ENCODE measurements at regions not wholly inside any gene's neighbourhood (a gene's known extent, or its start where the extent isn't known, plus 50 kb on each side); places are given as distances from the start of the nearest gene placed in this dataset.
"Not testable (repeated sequence)": the region's sequence is repeated elsewhere in the genome, so short reads cannot be mapped to it uniquely, and the experiment has no call there.

DNA sequence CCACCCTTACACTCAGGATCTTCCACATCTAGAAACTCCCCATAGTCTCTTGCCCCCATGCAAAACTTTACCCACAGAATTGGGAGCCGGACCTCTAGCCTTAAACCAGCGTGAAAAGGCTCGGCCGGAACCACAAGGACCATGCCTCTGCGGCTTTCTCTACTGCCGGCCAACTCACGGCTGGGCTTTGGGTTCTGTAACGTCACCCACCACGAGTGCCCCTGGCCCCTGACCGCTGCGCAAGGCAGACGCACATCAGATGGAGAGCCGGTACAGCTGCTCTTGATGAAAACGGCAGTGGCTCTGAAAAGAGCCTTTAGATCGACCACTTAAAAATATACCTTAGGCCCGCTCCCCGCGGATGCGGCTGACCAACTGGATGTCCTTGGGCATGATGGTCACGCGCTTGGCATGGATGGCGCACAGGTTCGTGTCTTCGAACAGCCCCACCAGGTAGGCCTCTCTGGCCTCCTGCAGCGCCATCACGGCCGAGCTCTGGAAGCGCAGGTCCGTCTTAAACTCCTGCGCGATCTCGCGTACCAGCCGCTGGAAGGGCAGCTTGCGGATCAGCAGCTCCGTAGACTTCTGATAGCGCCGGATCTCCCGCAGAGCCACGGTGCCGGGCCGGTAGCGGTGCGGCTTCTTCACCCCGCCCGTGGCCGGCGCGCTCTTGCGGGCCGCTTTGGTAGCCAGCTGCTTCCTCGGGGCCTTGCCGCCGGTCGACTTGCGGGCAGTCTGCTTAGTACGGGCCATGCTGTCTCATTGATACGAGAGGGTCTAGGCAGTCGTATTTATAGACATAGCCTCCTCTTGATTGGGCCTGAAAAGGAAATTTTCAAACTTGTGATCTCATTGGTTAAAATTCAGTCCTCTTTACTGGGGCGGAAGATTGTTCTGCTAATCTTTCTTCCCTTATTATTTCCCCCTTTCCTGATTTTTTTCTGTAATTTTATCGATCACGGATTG is 66.3 kb downstream of the FAM72C start:
- DNase-seq (ENCODE audit: low read depth, low spot score), result peak; percentile 10
- in situ Hi-C loops (cut with HindIII; ENCODE audit: low pct_unique_long_range_greater_than_20kb, low sequenced_read_pairs), result not testable (repeated sequence)

GRCh38 chr1:143904622-143904979 is 67.2 kb downstream of the FAM72C start:
- in situ Hi-C loops (cut with HindIII; ENCODE audit: low pct_unique_long_range_greater_than_20kb, low sequenced_read_pairs); DNase-seq (ENCODE audit: low read depth, low spot score): not testable (repeated sequence)

DNA sequence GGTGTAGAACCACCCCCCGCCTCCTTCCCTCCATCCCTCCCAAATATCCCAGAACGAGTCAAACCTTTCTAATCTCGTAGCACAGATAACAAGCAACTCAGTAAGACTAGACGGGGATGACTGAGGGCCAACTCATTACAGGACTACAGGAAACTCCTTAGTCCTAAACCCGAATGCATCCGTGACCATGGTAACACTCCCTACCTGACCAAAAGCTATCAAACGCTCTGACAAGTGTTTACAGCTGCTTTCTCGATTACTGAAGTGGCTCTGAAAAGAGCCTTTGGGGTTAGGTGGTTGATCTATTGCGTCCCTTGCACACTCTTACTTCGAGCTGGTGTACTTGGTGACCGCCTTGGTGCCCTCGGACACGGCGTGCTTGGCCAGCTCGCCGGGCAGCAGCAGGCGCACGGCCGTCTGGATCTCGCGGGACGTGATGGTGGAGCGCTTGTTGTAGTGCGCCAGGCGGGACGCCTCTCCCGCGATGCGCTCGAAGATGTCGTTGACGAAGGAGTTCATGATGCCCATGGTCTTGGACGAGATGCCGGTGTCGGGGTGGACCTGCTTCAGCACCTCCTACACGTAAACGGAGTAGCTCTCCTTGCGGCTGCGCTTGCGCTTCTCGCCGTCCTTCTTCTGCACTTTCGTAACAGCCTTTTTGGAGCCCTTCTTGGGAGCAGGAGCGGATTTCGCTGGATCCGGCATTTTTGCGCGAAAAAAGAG is 67.7 kb downstream of the FAM72C start:
- DNase-seq (ENCODE audit: low read depth, low spot score); in situ Hi-C loops (cut with HindIII; ENCODE audit: low pct_unique_long_range_greater_than_20kb, low sequenced_read_pairs): not testable (repeated sequence)

- in situ Hi-C loops (cut with HindIII; ENCODE audit: low pct_unique_long_range_greater_than_20kb, low sequenced_read_pairs); DNase-seq (ENCODE audit: low read depth, low spot score): not testable (repeated sequence)
These were observed 75.4 kb downstream of the FAM72C start for GRCh38 chr1:143896377-143896776.

DNA sequence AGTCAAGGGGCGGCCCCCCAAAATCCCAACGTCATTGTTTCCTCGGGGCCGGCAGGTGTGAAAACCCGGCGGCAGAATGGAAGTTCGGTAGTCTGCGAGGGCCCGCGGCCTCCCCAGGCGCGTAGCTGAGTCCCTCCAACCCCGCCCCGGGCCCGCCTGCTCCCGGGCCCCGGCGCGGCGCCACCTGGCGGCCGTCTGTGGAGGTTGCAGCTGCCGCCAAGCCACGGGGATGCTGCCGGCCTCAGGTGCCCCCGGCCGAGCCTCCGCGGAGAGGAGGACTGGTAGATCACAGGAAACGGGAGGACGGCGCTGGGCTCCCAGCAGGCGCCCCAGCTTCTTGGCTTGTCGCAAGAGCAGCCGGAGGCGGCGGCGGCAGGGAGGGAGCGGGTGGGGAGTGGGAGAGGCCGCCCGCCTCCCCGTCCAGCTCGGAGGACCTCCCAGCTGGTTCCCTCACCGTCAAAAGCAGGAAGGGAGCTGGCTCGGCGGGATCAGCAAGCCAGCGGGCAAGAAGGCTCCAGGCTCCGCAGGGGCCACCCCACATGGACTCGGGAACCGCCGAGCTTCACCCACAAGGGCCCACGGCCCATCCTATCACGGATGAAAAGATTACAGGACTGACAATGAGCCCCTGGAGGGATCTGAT is 86.7 kb downstream of the FAM72C start:
- peak; percentile 54 for DNase-seq (ENCODE audit: low read depth, low spot score)

DNA sequence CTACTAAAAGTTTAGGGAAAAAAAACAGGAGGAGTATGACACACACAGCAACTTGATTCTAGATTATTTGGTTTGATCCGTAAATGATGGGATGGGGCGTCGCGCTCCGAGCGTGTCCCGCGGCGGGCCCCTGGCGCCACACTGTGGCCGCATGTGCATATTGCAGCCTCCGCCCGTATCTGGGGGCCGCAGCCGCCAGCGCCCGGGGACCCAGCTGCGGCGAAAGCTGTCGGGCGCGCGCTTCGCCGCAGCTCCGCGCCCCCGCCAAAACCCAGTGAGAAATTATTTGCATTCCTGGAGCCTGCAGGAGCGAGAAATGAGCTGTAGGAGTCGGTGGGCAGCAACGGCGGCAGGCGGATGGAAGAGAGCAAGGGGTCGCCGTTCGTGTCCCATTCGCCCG is 87.3 kb downstream of the FAM72C start:
- DNase-seq (ENCODE audit: low read depth, low spot score); in situ Hi-C loops (cut with HindIII; ENCODE audit: low pct_unique_long_range_greater_than_20kb, low sequenced_read_pairs): not testable (repeated sequence)

More for the DNA sequence above, 86.7 kb downstream of the FAM72C start:
- in situ Hi-C loops (cut with HindIII; ENCODE audit: low pct_unique_long_range_greater_than_20kb, low sequenced_read_pairs), result not testable (repeated sequence)

- in situ Hi-C loops (cut with HindIII; ENCODE audit: low pct_unique_long_range_greater_than_20kb, low sequenced_read_pairs); DNase-seq (ENCODE audit: low read depth, low spot score): not testable (repeated sequence)
These were observed 91.8 kb downstream of the FAM72C start for GRCh38 chr1:143879757-143880536.

DNA sequence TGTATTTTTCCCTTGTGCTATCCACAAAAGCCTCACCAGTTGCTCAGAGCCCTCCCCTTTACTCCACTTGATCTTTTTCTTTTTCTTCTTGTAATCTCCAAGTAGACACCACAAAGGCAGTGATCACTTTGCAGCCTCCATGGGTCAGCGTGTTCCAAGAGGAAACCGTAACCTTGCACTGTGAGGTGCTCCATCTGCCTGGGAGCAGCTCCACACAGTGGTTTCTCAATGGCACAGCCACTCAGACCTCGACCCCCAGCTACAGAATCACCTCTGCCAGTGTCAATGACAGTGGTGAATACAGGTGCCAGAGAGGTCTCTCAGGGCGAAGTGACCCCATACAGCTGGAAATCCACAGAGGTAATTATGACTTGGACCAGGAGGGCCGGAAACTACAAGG is 95.8 kb downstream of the FAM72C start:
- DNase-seq (ENCODE audit: low read depth, low spot score); in situ Hi-C loops (cut with HindIII; ENCODE audit: low pct_unique_long_range_greater_than_20kb, low sequenced_read_pairs): not testable (repeated sequence)

- in situ Hi-C loops (cut with HindIII; ENCODE audit: low pct_unique_long_range_greater_than_20kb, low sequenced_read_pairs); DNase-seq (ENCODE audit: low read depth, low spot score): not testable (repeated sequence)
These were observed 97.2 kb downstream of the FAM72C start for GRCh38 chr1:143874625-143875024.

- in situ Hi-C loops (cut with HindIII; ENCODE audit: low pct_unique_long_range_greater_than_20kb, low sequenced_read_pairs); DNase-seq (ENCODE audit: low read depth, low spot score): not testable (repeated sequence)
These were observed 98.1 kb downstream of the FAM72C start for GRCh38 chr1:143873650-143874049.

GRCh38 chr1:143870388-143870787 is 101.4 kb downstream of the FAM72C start:
- in situ Hi-C loops (cut with HindIII; ENCODE audit: low pct_unique_long_range_greater_than_20kb, low sequenced_read_pairs); DNase-seq (ENCODE audit: low read depth, low spot score): not testable (repeated sequence)

DNA sequence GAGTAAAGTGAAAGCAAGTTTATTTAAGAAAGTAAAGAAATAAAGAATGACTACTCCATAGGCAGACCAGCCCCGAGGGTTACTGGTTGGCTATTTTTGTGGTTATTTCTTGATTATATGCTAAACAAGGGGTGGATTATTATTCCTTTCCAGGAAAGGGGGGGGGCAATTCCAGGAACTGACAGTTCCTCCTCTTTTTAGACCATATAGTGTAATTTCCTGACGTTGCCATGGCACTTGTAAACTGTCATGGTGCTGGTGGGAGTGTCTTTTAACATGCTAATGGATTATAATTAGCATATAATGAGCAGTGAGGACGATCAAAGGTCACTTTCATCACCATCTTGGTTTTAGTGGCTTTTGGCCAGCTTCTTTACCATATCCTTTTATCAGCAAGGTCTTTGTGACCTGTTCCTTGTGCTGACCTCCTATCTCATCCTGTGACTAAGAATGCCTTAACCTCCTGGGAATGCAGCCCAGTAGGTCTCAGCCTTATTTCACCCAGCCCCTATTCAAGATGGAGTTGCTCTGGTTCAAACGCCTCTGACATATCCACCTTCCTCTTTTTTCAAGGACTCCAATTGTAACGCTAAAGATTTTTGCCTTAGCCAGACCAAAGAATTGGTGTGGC is 104.1 kb downstream of the FAM72C start:
- in situ Hi-C loops (cut with HindIII; ENCODE audit: low pct_unique_long_range_greater_than_20kb, low sequenced_read_pairs), result not testable (repeated sequence)

GRCh38 chr1:143863901-143864520 is 107.8 kb downstream of the FAM72C start:
- DNase-seq (ENCODE audit: low read depth, low spot score); in situ Hi-C loops (cut with HindIII; ENCODE audit: low pct_unique_long_range_greater_than_20kb, low sequenced_read_pairs): not testable (repeated sequence)

More for the DNA sequence above, 104.1 kb downstream of the FAM72C start:
- DNase-seq (ENCODE audit: low read depth, low spot score), result not testable (repeated sequence)

GRCh38 chr1:143862722-143863121 is 109.1 kb downstream of the FAM72C start:
- DNase-seq (ENCODE audit: low read depth, low spot score); in situ Hi-C loops (cut with HindIII; ENCODE audit: low pct_unique_long_range_greater_than_20kb, low sequenced_read_pairs): not testable (repeated sequence)

- in situ Hi-C loops (cut with HindIII; ENCODE audit: low pct_unique_long_range_greater_than_20kb, low sequenced_read_pairs); DNase-seq (ENCODE audit: low read depth, low spot score): not testable (repeated sequence)
These were observed 110.5 kb downstream of the FAM72C start for GRCh38 chr1:143861306-143861705.

DNA sequence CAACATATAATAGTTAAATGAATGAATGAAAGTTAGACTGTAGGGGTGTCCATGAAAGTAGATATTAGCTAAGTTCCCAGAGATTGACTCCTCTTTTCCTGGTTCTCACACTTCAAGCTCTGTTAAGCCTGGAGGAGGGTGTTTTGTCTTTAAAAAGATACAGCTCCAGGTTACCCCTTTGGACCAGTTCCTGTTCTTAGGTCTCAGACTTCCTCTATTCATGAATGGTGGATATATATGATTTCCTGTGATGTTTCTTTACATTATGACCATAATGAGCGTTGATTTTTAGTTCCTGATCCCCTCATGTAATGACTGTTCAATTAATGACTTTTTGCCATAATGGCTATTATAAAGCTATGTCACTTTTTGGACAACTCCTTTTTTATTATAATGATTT is 115.9 kb downstream of the FAM72C start:
- in situ Hi-C loops (cut with HindIII; ENCODE audit: low pct_unique_long_range_greater_than_20kb, low sequenced_read_pairs), result not testable (repeated sequence)

More for the DNA sequence above, 115.9 kb downstream of the FAM72C start:
- DNase-seq (ENCODE audit: low read depth, low spot score), result not testable (repeated sequence)
